ENCODE measurements at regions not wholly inside any gene's neighbourhood (a gene's known extent, or its start where the extent isn't known, plus 50 kb on each side); places are given as distances from the start of the nearest gene placed in this dataset.

DNA sequence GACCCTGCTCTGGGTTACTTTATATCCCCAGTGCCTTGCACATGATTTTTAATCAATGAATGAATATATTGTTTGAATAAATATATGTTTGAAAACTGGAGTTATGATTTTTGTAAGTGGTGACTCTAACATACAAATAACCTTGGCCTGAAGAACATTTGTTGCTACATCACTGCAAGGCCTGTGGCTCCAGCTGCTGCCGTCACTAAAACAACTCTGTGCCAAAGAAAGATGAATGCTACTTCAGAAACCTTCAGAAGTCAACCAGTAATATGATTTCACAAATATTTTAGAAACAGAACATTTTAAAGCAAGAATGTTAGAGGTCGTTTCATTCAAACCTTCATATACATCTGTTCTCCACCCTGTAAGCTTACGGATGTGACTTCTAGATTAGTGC lies 60.6 kb upstream of the SEC16B start:
- TF ChIP-seq EZH2phosphoT487 (IDR thresholded peaks at IDR 0.05; ENCODE audit: low read length) (no peak), EZH2 (optimal IDR thresholded peaks at IDR 0.05; ENCODE audit: low read depth, low read length) (no peak)
- TF ChIP-seq, protein P1, sequence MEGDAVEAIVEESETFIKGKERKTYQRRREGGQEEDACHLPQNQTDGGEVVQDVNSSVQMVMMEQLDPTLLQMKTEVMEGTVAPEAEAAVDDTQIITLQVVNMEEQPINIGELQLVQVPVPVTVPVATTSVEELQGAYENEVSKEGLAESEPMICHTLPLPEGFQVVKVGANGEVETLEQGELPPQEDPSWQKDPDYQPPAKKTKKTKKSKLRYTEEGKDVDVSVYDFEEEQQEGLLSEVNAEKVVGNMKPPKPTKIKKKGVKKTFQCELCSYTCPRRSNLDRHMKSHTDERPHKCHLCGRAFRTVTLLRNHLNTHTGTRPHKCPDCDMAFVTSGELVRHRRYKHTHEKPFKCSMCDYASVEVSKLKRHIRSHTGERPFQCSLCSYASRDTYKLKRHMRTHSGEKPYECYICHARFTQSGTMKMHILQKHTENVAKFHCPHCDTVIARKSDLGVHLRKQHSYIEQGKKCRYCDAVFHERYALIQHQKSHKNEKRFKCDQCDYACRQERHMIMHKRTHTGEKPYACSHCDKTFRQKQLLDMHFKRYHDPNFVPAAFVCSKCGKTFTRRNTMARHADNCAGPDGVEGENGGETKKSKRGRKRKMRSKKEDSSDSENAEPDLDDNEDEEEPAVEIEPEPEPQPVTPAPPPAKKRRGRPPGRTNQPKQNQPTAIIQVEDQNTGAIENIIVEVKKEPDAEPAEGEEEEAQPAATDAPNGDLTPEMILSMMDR (IDR thresholded peaks at IDR 0.05; ENCODE audit: low read length), result no peak
